ELF-1 (cell line): ENCODE measurements at regions not wholly inside any gene's neighbourhood (a gene's known extent, or its start where the extent isn't known, plus 50 kb on each side); places are given as distances from the start of the nearest gene placed in this dataset.

Source experiments
- DNase-seq: peaks from one replicate; pipeline ENCODE4 v3.0.0-alpha.2; 2016; ENCODE audit warnings: low read depth, low spot score

- no peak for DNase-seq
Measured at GRCh38 chr11:70647188-70648166, 249.1 kb downstream of the CTTN start.

GRCh38 chr11:70650075-70650909 lies 252.0 kb downstream of the CTTN start:
- peak; percentile 89 for DNase-seq

- DNase-seq: no peak
Measured at GRCh38 chr11:70651031-70651430, 252.7 kb downstream of the CTTN start.

GRCh38 chr11:70654016-70654415 lies 255.7 kb downstream of the CTTN start:
- DNase-seq: no peak

- DNase-seq: no peak
Measured at GRCh38 chr11:70655816-70656215, 257.5 kb downstream of the CTTN start.

- no peak for DNase-seq
Measured at GRCh38 chr11:70656252-70656651, 257.9 kb downstream of the CTTN start.

- no peak for DNase-seq
Measured at GRCh38 chr11:70660059-70660888, 261.9 kb downstream of the CTTN start.

GRCh38 chr11:70660889-70661197 lies 262.5 kb downstream of the CTTN start:
- DNase-seq: no peak

- DNase-seq: peak; percentile 63
Measured at GRCh38 chr11:70661761-70662501, 263.6 kb downstream of the CTTN start.

- no peak for DNase-seq
Measured at GRCh38 chr11:70662691-70663098, 264.4 kb downstream of the CTTN start.

- no peak for DNase-seq
Measured at GRCh38 chr11:70663815-70664214, 265.5 kb downstream of the CTTN start.

- DNase-seq: no peak
Measured at GRCh38 chr11:70666311-70666710, 268.0 kb downstream of the CTTN start.

- no peak for DNase-seq
Measured at GRCh38 chr11:70667767-70668166, 269.4 kb downstream of the CTTN start.

GRCh38 chr11:70668204-70669202 lies 270.2 kb downstream of the CTTN start:
- no peak for DNase-seq

GRCh38 chr11:70669281-70669680 lies 271.0 kb downstream of the CTTN start:
- DNase-seq: no peak

GRCh38 chr11:70669871-70670675 lies 271.7 kb downstream of the CTTN start:
- DNase-seq: no peak

GRCh38 chr11:70670676-70671034 lies 272.3 kb downstream of the CTTN start:
- no peak for DNase-seq

- peak; percentile 47 for DNase-seq
Measured at GRCh38 chr11:70671083-70671482, 272.8 kb downstream of the CTTN start.

- no peak for DNase-seq
Measured at GRCh38 chr11:70671611-70672010, 273.3 kb downstream of the CTTN start.
